HepG2 (cell line): ENCODE measurements at regions not wholly inside any gene's neighbourhood (a gene's known extent, or its start where the extent isn't known, plus 50 kb on each side); places are given as distances from the start of the nearest gene placed in this dataset.

ENCODE experiments used
- IKZF1 ChIP-seq: fragments of 450-650 bp; IDR thresholded peaks from 2 replicates; pipeline ENCODE4 v1.7.1; 2016
- MAZ ChIP-seq, 2 experiments: sonication (generic) in 1 of 2; formaldehyde crosslinking in 1 of 2; IDR thresholded peaks; 2 replicates each; pipeline versions ENCODE4 v1.5.0 to v1.6.1; 2012 to 2020; ENCODE audit warnings: low read depth in 2 of 2, mild to moderate bottlenecking in 2 of 2, borderline replicate concordance in 1 of 2, improper control_type of control experiment in 1 of 2, low read length in 1 of 2, missing genetic modification reagents in 1 of 2, moderate library complexity in 1 of 2
- POLR2A ChIP-seq, 2 experiments: IDR thresholded peaks; 2 replicates each; pipeline ENCODE4 v1.6.1; 2011; ENCODE audit warnings: low read depth in 2 of 2, low read length in 2 of 2, mild to moderate bottlenecking in 1 of 2, moderate library complexity in 1 of 2; ENCODE audit not compliant: insufficient read depth in 1 of 2

DNA sequence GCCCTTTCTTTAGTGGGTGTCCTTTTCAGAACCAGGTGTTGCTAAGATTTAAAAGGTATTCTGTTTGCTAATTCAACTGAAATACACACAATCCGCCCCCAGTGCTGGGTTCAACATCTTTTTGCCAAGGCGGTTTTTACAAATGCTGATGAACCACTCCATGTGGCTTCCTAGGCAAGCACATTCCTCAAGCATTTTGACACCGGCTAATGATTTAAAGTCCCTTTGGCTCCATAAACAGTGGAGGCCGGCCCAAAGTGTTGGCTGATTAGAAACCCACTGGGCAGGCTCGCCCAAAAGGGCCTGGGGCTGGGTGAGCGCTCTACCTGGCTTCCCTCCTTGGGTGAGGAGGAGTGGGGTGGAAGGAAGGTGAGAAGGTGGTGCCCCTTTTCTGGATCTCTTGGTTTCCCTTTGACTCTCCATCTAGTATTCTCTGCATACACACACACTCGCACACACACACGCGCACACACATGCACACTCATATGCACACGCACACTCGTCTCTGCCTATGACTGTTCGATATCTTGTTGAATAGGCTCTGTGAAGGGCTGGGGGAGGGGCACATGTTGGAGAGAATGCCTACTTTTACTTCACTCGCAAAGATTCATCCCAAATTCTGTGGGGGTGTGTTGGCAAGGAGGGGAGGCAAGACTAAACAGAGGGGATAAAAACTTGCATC lies 66.7 kb upstream of the ARMC2 start:
- no peak for TF ChIP-seq POLR2A (IDR thresholded peaks at IDR 0.05; ENCODE audit: insufficient read depth in 1 of 2, low read depth in 2 of 2, low read length in 2 of 2)
- TF ChIP-seq MAZ (IDR thresholded peaks at IDR 0.05; ENCODE audit: borderline replicate concordance, low read depth, low read length) = no peak
- TF ChIP-seq MAZ (CRISPR knock-in tag; IDR thresholded peaks at IDR 0.05; ENCODE audit: low read depth) = no peak
- no peak for TF ChIP-seq IKZF1
